HL-60 (cell line): ENCODE measurements at regions not wholly inside any gene's neighbourhood (a gene's known extent, or its start where the extent isn't known, plus 50 kb on each side); places are given as distances from the start of the nearest gene placed in this dataset.

ENCODE experiments used
- POLR2AphosphoS5 ChIP-seq: IDR thresholded peaks from 2 replicates; pipeline ENCODE4 v1.6.1; 2012; ENCODE audit warnings: low read depth
- TF ChIP-seq, protein P1 (sequence below): IDR thresholded peaks from one replicate; pipeline ENCODE4 v1.5.1; 2011; ENCODE audit warnings: low read length, control low read depth, inconsistent platforms; ENCODE audit not compliant: insufficient read depth

DNA sequence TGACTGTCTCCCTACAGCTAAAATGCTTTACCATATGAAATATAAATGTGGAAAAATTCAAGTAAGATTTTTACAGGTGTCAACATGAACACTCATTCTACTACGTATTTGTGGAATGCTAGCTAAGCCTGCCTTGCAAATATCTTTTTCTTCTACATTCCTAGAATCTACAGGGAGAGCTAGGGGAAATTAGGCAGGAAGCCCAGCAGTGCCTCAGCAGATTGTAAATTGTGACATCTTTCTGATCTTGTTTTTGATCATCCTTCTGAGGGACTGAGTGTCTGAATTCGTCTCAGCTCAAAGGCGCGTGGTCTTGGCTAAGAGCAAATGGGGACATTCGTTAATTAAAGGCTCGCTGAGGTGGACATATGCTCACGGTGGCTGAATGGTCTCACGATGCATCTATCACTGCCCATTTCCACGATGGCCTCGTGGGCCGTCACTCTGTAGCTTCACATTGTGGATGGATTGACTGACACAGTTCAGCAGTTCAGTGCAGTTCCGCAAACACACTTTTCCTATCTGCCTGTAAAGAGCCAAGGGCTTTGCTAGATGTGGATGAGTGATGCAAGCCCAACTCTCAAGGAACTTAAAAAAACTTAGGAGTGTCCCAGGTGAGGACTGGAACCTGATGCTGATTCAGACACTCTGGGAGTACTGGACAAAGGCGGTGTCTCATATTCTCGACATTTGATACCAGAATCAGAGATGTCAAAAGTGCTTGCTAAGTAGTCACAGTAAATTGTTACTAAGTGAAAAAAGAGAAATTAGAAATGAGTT lies 562.5 kb downstream of the EFNB2 start:
- no peak for TF ChIP-seq POLR2AphosphoS5
- TF ChIP-seq, protein P1, sequence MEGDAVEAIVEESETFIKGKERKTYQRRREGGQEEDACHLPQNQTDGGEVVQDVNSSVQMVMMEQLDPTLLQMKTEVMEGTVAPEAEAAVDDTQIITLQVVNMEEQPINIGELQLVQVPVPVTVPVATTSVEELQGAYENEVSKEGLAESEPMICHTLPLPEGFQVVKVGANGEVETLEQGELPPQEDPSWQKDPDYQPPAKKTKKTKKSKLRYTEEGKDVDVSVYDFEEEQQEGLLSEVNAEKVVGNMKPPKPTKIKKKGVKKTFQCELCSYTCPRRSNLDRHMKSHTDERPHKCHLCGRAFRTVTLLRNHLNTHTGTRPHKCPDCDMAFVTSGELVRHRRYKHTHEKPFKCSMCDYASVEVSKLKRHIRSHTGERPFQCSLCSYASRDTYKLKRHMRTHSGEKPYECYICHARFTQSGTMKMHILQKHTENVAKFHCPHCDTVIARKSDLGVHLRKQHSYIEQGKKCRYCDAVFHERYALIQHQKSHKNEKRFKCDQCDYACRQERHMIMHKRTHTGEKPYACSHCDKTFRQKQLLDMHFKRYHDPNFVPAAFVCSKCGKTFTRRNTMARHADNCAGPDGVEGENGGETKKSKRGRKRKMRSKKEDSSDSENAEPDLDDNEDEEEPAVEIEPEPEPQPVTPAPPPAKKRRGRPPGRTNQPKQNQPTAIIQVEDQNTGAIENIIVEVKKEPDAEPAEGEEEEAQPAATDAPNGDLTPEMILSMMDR, result no peak
